HepG2 (cell line): ENCODE measurements at regions not wholly inside any gene's neighbourhood (a gene's known extent, or its start where the extent isn't known, plus 50 kb on each side); places are given as distances from the start of the nearest gene placed in this dataset.

Experiments
- CBX2 ChIP-seq, 2 experiments: fragments of 200-600 bp in 1 of 2; sonication (generic); formaldehyde crosslinking in 1 of 2; IDR thresholded peaks; 2 replicates each; pipeline versions ENCODE4 v1.7.0 to v1.8.1; 2018 to 2022; ENCODE audit warnings: low read depth in 2 of 2, low read length in 1 of 2, mild to moderate bottlenecking in 1 of 2, missing genetic modification reagents in 1 of 2
- HBP1 ChIP-seq: IDR thresholded peaks from 2 replicates; pipeline ENCODE4 v1.6.1; 2016; ENCODE audit warnings: low read depth, control low read depth
- MAX ChIP-seq: IDR thresholded peaks from 2 replicates; pipeline ENCODE4 v1.6.1; 2012; ENCODE audit warnings: inconsistent platforms
- MED13 ChIP-seq: sonication (generic); formaldehyde crosslinking; IDR thresholded peaks from 2 replicates; pipeline ENCODE4 v1.5.0; 2020; ENCODE audit warnings: missing genetic modification reagents
- NFAT5 ChIP-seq: sonication (generic); formaldehyde crosslinking; IDR thresholded peaks from 2 replicates; pipeline ENCODE4 v1.4.0; 2020; ENCODE audit warnings: missing genetic modification reagents
- PCBP1 ChIP-seq: fragments of 200-400 bp; formaldehyde crosslinking; IDR thresholded peaks from 2 replicates; pipeline ENCODE4 v1.6.1; 2017; ENCODE audit warnings: mild to moderate bottlenecking, low read depth, low read length, borderline replicate concordance
- PHF21A ChIP-seq: sonication (generic); formaldehyde crosslinking; IDR thresholded peaks from 2 replicates; pipeline ENCODE4 v1.5.0; 2020; ENCODE audit warnings: mild to moderate bottlenecking, missing genetic modification reagents
- REL ChIP-seq: sonication (generic); formaldehyde crosslinking; conservative IDR thresholded peaks from 2 replicates; pipeline ENCODE4 v1.8.0; 2022; ENCODE audit warnings: mild to moderate bottlenecking, missing genetic modification reagents, moderate library complexity
- TBX2 ChIP-seq: sonication (generic); formaldehyde crosslinking; IDR thresholded peaks from 2 replicates; pipeline ENCODE4 v1.5.0; 2020; ENCODE audit warnings: missing genetic modification reagents, mild to moderate bottlenecking, borderline replicate concordance
- THAP11 ChIP-seq: IDR thresholded peaks from 2 replicates; pipeline ENCODE4 v1.6.1; 2016; ENCODE audit warnings: missing biosample characterization, missing genetic modification reagents
- TOPORS ChIP-seq: sonication (generic); formaldehyde crosslinking; IDR thresholded peaks from 2 replicates; pipeline ENCODE4 v1.8.0; 2023; ENCODE audit warnings: mild to moderate bottlenecking, missing genetic modification reagents
- ZBTB44 ChIP-seq: sonication (generic); formaldehyde crosslinking; IDR thresholded peaks from 2 replicates; pipeline ENCODE4 v1.4.0; 2020; ENCODE audit warnings: missing genetic modification reagents
- ZNF18 ChIP-seq: sonication (generic); formaldehyde crosslinking; IDR thresholded peaks from 2 replicates; pipeline ENCODE4 v1.8.0; 2022; ENCODE audit warnings: mild to moderate bottlenecking, missing genetic modification reagents; ENCODE audit not compliant: insufficient replicate concordance
- ZNF33B ChIP-seq: sonication (generic); formaldehyde crosslinking; IDR thresholded peaks from 2 replicates; pipeline ENCODE4 v1.5.1; 2020; ENCODE audit warnings: mild to moderate bottlenecking, missing genetic modification reagents

GRCh38 chr9:97759581-97760288 lies 62.6 kb upstream of the XPA start (continued):
- peak; percentile 69; the same call in 1 of the 2 replicates for TF ChIP-seq MAX
- peak; percentile 87 for TF ChIP-seq PHF21A (CRISPR knock-in tag)
- TF ChIP-seq ZNF33B (CRISPR knock-in tag), result no peak
- no peak for TF ChIP-seq TOPORS (CRISPR knock-in tag)
- peak; percentile 80 for TF ChIP-seq TBX2 (CRISPR knock-in tag)
- TF ChIP-seq REL (CRISPR knock-in tag), result no peak
- TF ChIP-seq HBP1 (CRISPR knock-in tag), result no peak
- TF ChIP-seq PCBP1, result no peak
- TF ChIP-seq CBX2 (IDR thresholded peaks at IDR 0.05; ENCODE audit: low read depth, low read length), result no peak
- no peak for TF ChIP-seq CBX2 (CRISPR knock-in tag; IDR thresholded peaks at IDR 0.05; ENCODE audit: low read depth)
- TF ChIP-seq ZNF18 (CRISPR knock-in tag), result no peak
- no peak for TF ChIP-seq MED13 (CRISPR knock-in tag)
- TF ChIP-seq ZBTB44 (CRISPR knock-in tag), result no peak
- TF ChIP-seq THAP11 (CRISPR knock-in tag), result peak; percentile 48; the same call in 1 of the 2 replicates
- 0 out of 2 replicates have a peak, but pooled peaks have one; percentile 39 for TF ChIP-seq NFAT5 (CRISPR knock-in tag)
